ENCODE measurements at regions not wholly inside any gene's neighbourhood (a gene's known extent, or its start where the extent isn't known, plus 50 kb on each side); places are given as distances from the start of the nearest gene placed in this dataset.

DNA sequence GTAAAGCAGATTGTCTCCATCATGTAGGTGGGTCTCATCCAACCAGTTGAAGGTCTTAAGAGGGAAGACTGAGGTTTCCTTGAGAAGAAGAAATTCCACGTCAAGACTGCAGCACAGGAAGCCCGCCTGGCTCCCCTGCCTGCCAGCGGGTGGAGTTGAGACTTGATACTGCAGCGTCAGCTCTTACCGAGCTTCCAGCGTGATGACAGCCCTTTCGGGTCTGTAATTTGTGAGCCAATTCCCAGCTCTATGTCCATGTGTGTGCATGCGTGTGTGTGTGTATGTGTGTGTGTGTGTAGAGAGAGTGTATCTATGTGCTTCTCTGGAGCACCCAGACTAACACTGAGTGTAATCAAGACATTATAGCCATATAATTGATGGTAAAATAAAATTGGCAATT is 379.7 kb upstream of the IRX2 start:
- TF ChIP-seq POLR2A (IDR thresholded peaks at IDR 0.05) (no peak), POLR2AphosphoS5 (IDR thresholded peaks at IDR 0.05) (no peak)
- TF ChIP-seq, protein P1, sequence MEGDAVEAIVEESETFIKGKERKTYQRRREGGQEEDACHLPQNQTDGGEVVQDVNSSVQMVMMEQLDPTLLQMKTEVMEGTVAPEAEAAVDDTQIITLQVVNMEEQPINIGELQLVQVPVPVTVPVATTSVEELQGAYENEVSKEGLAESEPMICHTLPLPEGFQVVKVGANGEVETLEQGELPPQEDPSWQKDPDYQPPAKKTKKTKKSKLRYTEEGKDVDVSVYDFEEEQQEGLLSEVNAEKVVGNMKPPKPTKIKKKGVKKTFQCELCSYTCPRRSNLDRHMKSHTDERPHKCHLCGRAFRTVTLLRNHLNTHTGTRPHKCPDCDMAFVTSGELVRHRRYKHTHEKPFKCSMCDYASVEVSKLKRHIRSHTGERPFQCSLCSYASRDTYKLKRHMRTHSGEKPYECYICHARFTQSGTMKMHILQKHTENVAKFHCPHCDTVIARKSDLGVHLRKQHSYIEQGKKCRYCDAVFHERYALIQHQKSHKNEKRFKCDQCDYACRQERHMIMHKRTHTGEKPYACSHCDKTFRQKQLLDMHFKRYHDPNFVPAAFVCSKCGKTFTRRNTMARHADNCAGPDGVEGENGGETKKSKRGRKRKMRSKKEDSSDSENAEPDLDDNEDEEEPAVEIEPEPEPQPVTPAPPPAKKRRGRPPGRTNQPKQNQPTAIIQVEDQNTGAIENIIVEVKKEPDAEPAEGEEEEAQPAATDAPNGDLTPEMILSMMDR (IDR thresholded peaks at IDR 0.05): no peak
